AG10803 (cell line): ENCODE measurements at regions not wholly inside any gene's neighbourhood (a gene's known extent, or its start where the extent isn't known, plus 50 kb on each side); places are given as distances from the start of the nearest gene placed in this dataset.
"Not testable (repeated sequence)": the region's sequence is repeated elsewhere in the genome, so short reads cannot be mapped to it uniquely, and the experiment has no call there.

ENCODE experiments used
- DNase-seq: peaks from one replicate; pipeline ENCODE4 v3.0.0; 2010; ENCODE audit warnings: low read depth
- H3K4me3 ChIP-seq: 2 replicates; pipeline ENCODE4 v1.5.1; 2011; ENCODE audit warnings: mild to moderate bottlenecking, low read length, control low read depth
- CTCF ChIP-seq: conservative IDR thresholded peaks from 2 replicates; pipeline ENCODE4 v1.5.1; 2011; ENCODE audit warnings: mild to moderate bottlenecking, low read length, control low read depth, inconsistent platforms

- TF ChIP-seq CTCF, result no peak
- no peak for DNase-seq
- H3K4me3 ChIP-seq, result no peak overlapping the region
Observed at GRCh38 chr2:228786901-228787300, 484.2 kb downstream of the PID1 start.

- no peak for TF ChIP-seq CTCF
- no peak for DNase-seq
- no peak overlapping the region for H3K4me3 ChIP-seq
Observed at GRCh38 chr2:228782281-228782680, 488.8 kb downstream of the PID1 start.

- no peak for TF ChIP-seq CTCF
- DNase-seq, result no peak
- H3K4me3 ChIP-seq, result no peak overlapping the region
Observed at GRCh38 chr2:228777855-228778355, 493.2 kb downstream of the PID1 start.

GRCh38 chr2:228774548-228774947 lies 496.5 kb downstream of the PID1 start:
- DNase-seq, result no peak
- no peak overlapping the region for H3K4me3 ChIP-seq
- TF ChIP-seq CTCF, result no peak

- no peak overlapping the region for H3K4me3 ChIP-seq
- DNase-seq, result peak; percentile 9
- no peak for TF ChIP-seq CTCF
Observed at GRCh38 chr2:228771774-228772173, 499.3 kb downstream of the PID1 start.

- no peak overlapping the region for H3K4me3 ChIP-seq
- TF ChIP-seq CTCF, result no peak
Observed at GRCh38 chr2:228771315-228771714, 499.8 kb downstream of the PID1 start.

GRCh38 chr2:228768818-228769217 lies 502.3 kb downstream of the PID1 start:
- TF ChIP-seq CTCF, result no peak
- H3K4me3 ChIP-seq, result no peak overlapping the region
- DNase-seq, result peak; percentile 84

More at GRCh38 chr2:228771315-228771714, 499.8 kb downstream of the PID1 start:
- DNase-seq, result peak; percentile 5

- DNase-seq, H3K4me3 ChIP-seq: not testable (repeated sequence)
Observed at GRCh38 chr2:228768141-228768540, 502.9 kb downstream of the PID1 start.
